DOHH2 (cell line): ENCODE measurements at regions not wholly inside any gene's neighbourhood (a gene's known extent, or its start where the extent isn't known, plus 50 kb on each side); places are given as distances from the start of the nearest gene placed in this dataset.

ENCODE experiments used
- EZH2phosphoT487 ChIP-seq: fragments of 200-600 bp; sonication (generic); IDR thresholded peaks from 2 replicates; pipeline ENCODE4 v1.6.1; 2017; ENCODE audit warnings: borderline replicate concordance, mild to moderate bottlenecking, antibody characterized with exemption, low read length, moderate library complexity, mixed read lengths
- TF ChIP-seq, protein P1 (sequence below): fragments of 200-600 bp; sonication (generic); IDR thresholded peaks from one replicate; pipeline ENCODE4 v1.5.1; 2014; ENCODE audit warnings: antibody characterized with exemption, mild to moderate bottlenecking, low read depth, low read length; ENCODE audit not compliant: poor library complexity, severe bottlenecking

DNA sequence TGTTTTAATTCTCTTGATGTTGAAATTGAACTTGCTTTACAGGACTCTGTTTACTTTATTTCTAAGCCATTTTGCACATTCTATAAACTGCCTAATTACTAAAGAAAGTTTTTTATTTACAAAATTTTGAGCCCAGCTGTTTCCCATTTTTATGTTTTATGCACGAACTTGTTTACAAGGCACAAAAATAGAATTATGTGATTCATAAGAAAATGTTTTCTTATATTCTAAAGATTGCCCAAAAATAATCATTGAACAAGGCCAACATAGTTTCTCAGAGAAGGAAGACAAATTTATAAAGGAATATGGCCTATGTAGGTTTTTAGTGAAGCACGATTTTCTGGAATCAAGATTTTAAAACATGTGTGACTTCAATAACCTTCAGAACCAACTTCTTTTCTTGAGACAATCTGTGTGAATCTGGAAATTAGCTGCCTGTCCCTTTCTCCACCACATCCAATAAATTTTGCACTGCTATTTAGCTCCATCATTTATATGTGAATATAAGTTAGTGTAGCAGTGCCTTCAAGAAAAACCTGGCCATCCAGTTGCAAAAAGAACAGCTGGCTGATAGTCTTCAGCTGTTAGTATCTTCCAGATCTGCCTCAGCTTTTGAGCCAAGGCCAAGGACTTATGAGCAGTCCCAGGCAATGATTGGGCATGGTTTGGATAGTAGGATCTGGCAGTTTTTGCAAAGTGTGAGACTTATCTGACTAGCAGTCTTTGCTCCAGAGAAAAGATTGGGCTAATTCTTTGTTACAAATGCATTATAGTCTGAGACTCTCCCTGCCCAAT is 253.2 kb upstream of the COL3A1 start:
- TF ChIP-seq, protein P1, sequence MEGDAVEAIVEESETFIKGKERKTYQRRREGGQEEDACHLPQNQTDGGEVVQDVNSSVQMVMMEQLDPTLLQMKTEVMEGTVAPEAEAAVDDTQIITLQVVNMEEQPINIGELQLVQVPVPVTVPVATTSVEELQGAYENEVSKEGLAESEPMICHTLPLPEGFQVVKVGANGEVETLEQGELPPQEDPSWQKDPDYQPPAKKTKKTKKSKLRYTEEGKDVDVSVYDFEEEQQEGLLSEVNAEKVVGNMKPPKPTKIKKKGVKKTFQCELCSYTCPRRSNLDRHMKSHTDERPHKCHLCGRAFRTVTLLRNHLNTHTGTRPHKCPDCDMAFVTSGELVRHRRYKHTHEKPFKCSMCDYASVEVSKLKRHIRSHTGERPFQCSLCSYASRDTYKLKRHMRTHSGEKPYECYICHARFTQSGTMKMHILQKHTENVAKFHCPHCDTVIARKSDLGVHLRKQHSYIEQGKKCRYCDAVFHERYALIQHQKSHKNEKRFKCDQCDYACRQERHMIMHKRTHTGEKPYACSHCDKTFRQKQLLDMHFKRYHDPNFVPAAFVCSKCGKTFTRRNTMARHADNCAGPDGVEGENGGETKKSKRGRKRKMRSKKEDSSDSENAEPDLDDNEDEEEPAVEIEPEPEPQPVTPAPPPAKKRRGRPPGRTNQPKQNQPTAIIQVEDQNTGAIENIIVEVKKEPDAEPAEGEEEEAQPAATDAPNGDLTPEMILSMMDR, result no peak
- TF ChIP-seq EZH2phosphoT487, result no peak
